ENCODE measurements at regions not wholly inside any gene's neighbourhood (a gene's known extent, or its start where the extent isn't known, plus 50 kb on each side); places are given as distances from the start of the nearest gene placed in this dataset.

DNA sequence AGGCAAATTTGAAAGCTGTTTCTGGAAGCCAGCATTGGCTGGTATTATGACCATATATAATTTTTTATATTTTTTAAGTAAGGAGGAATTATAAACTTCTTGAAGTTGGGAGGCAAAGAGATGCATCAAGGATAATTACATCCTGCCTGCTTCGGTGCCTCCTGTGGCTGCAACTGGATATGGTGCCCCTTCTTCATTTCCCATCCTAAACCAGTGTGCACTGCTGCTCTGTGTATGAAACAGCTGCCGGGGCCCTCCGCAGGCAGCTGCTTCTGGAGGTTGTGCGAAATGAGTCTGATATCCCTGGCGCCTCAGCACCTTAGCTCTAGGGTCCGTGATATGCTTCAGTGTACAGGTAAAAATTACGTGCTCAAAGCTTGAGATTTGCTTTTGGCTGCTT, 304.2 kb downstream of the ENC1 start:
- DNase-seq: no peak

DNA sequence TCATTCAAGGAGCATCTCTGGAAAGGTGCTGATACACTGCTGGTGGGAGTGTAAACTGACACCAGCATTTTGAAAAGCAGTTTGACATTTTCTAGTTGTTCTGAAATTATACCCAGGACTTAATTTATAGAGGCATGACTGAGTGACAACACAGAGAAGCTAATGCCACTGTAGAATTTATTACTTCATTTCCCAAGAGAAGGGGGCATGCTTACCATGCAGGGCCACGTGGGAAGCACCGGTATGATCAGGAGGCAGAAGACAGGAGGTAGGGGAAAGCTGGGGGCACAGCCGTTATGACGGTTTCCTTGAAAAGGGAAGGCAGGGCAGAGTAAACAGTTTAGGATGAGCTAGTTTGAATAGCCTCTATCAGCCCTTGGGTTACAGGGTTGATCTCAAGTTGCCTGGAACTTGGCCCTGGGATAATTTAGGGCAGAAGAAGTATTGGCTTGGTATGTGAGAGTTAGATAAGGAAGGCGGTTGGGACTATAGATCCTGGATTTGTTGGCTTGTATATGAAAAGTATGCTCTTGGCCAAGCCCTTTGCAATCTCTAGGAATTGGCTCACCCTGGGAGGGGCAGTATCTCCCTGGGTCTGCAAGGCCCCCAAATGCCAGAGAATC, 305.7 kb downstream of the ENC1 start:
- DNase-seq: no peak

DNA sequence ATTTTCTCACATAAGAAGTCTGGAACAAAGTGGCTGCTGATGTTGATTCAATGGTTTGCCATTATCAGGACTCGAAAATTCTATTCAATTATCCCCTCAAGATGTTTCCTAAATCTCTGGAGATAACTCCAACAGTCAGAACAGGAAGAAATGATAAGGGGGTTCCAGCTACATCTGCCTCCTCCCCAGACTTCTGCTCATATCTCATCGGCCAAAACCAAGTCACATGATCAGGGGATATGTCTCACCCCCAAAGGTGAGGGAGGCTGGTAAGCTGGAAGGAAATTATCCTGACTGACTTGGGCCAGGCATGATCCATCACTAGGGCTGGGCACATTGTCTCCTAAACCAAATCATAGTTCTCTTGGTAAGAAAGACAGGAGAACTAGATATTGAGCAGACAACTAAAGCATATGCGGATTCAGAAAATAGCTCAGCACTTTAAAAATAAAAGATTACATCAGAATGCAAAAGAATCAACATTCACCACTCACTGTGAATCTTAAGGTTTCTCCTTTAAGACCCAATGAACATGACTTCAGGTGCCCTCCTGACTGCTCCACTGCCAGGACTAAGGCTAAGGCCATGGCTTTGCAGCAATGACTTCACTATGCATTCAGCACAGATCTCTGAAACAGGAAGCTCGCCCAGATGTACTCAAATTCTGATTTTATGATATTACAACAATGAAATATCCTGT, 306.3 kb downstream of the ENC1 start:
- no peak for DNase-seq

DNA sequence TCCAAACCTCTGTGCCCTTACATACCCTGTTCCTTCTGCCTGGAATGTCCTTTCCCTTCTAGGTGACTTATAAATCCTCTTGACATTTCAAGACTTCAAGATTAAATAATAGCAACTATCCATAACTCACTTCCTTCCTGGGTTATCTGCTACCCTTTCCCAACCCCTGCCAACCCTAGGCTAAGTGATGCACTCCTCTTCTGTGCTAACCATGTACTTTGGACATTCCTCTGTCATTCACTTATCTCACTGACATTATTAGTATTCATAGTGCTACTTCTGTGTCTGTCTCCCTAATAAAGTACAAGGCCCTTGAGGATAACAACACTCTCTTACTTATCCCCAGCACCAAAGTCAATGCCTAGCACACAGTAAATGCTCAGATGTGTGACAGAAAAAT, 307.1 kb downstream of the ENC1 start:
- no peak for DNase-seq

DNA sequence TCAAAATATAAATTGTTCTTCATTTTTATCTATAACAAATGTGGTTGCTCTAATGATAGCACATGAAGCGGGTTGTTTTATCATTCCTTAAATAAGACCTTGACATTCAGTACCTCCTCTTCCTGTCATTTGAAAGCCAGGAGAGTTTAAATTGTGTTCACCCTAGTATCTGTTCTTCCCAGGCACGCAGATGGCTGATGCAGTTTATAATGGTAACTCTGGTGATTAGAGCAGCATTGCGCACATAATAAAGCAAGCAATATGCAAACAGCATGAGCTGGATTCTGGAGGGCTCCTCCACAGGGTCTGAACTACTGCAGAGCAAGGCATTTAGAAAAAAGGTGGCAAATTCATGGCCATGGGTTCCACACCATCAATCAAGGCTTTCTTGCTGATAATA, 307.8 kb downstream of the ENC1 start:
- no peak for DNase-seq

DNA sequence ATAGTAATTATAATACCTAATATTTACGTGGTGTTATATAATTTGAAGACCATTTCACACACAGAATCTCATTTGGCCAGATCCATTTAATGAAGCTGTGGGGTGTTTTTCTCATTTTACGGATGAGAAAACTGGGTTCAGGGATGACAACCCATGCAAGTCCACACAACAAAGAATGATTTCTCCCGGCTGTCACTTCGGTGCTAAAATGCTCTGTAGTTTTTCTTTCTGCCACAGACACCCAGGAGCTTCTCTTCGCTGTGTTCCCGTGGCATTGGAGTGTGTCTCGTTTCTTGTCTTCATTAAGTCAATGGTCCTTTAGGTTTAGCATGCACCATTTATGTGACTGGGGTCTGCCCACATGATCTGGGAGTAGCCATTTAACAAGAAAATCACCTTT, 308.5 kb downstream of the ENC1 start:
- DNase-seq: no peak

DNA sequence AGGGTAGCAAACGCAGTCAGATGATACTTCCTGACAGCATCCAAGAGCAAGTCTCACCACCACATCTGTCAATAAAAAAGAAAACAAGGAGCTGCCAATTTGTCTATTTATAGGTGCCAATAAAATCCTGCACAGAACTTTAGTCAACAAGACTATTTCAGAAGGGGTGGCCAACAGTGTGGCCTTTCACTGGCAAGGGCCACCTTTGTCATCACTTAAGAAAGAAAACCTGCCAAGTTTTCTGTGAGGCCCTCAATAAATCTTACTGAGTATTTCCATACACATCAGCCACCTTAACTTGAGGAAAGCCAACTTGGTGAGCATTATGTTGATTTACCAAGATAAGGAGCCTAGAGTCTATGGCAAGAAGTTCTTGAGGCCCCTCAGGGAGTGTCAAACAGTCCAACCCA, 312.3 kb downstream of the ENC1 start:
- no peak for DNase-seq

DNA sequence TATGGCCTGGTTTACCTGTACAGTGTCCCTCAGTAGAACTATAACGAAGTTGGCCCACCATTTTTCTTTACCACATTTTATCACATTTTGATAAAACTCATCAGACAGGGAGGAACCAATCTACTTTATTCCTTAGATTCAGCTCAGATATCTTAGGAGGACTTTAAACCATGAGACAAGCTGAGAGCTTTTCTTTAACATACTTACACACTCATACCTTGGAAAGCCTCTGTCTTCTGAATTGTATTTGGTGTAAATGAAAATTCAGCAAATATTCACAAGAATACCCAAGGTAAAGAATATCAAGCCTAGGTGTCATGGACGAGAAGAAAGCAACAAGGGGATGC, 313.2 kb downstream of the ENC1 start:
- DNase-seq: no peak

DNA sequence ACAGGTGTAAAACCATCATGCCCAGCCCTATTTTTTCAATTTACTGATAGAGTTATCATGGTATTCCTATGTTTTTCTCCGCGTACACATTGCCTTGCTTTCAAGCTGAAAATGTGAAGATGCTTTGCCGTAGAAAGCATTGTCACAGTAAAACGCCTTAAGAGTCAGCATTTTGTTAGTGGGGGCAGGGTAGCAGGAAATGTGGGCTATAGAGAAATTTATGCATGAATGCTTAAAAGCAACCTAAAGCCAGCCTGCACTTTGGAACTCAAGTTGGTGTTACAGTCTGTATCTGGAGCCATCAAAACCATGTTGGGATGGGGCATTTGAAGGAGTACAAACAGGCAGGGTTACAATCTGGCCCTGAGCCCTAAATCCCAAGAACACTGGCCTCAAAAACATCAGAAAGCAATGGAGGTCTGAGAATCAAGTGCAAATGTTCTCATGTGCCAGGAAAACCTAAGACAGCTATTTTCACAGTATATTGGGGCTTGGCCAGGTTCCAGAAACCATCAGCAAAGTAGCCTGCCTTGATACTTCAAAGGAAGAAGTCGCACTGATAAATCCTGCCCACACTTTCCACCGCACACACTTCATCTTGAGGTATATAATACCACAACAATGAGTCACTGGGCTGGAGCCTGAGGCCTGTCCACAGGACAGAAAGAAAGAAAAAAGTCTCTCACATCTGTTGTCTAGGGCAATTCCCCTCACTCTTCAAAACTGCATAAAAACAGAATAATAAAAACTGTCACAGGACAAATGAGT, 313.8 kb downstream of the ENC1 start:
- peak; percentile 98 for DNase-seq

DNA sequence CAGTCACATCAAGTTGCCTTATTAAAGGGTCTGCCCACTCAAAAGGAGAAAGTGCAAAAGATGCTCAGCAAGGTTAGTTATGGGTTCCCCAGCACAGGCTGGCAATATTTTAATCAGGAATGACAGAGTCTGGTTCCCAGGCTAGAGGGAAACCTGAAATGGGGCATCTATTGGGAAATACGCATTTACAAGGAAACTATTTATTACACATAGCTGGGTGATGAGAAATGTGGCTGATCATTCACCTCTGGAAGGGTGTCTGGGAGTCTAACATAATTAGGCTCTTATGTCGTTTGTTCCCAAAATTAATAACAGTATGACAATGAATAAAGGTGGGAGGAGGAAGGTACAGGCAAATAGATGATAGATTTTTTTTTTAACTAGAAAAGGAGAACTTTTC, 314.7 kb downstream of the ENC1 start:
- peak; percentile 34 for DNase-seq

DNA sequence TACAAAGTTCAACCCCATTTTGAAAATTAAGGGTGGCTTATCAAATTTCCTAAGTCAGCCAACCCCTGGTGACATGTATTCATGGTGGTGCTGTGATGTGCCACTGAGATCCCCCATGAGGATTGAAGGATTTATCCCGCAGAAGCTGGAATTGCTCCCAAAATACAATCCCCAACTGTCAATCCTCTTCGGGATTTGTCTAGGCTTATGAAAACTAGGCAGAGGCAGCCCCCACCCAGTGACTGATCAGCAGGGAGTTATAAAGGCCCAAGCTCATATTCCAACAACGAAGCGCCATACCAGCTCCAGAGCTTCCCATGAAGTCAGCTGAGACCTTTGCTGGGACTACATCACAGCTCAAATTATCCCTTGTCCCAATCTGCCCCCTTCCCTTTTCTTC, 316.0 kb downstream of the ENC1 start:
- DNase-seq: no peak

DNA sequence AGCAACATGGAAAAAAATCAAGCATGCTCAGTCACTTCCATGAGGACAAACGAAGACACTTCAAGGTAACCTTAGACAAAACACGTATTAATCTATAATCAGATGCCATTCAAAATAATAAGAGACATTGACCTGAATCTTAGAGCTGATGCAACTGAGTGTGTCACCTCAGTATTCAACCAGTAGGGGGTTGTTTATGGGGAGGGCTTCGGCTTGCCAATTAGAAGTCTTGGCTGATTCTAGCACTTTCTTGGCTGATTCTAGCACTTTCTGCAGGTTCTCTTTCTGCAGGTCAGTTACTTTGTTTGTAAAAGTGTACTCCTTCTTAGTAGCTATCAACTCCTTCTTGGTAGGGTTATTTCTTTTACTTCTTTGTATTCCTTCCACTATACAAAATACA, 317.6 kb downstream of the ENC1 start:
- no peak for DNase-seq

DNA sequence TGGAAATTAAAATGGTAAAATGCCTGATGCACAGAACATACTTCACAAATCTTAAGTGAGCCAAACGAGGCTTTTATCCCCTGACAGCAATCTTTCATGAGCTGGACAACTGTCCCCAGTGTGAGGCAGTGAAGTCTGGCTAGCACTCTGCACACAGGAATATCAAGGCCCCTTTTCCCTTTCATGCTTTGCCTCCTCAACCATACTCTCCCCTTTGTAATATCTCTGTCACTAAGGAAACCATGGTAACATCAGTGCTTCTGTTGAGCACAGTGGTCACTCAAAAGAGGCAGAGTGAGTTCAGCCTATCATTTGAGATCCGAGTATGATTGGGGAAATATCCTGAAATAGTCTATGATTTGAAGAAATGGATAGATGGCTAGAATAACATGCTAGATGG, 318.3 kb downstream of the ENC1 start:
- DNase-seq: no peak

DNA sequence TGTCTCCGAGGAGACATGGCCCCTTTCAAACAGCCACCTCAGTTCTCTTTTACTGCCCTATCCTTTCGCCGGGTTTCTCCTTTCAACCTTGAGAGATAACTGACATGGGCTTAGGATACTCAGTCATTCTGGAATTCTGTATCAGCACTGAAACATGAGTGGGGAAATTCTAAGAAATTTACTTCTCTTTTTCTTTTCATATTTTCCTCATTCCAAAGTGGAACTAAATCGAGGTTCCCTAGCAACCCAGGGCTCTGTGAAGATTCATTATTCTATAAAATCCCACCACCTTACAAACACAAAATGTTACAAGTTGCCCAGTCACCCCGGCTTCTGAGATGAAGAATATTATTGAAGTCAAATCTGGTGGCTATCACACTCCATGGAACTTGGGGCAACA, 319.2 kb downstream of the ENC1 start:
- no peak for DNase-seq

DNA sequence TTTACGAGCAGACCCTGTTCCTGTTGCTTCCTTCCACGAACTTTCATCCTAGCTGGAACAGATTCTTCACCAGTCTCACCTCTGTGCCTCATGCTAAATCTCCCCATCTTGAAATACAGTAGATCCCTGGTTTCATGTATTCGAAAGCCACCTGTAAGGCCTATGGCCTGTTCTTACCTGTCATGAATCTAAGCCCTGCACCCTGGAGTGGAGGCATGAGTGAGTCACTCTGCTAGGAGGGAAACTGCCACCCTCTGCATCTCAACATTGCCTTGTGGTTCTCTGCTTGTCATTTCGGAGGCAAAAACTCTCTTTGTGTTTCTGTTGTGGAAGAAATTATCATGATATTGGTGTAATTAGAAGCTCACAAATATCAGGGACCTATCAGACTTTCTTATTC, 320.0 kb downstream of the ENC1 start:
- DNase-seq: no peak

DNA sequence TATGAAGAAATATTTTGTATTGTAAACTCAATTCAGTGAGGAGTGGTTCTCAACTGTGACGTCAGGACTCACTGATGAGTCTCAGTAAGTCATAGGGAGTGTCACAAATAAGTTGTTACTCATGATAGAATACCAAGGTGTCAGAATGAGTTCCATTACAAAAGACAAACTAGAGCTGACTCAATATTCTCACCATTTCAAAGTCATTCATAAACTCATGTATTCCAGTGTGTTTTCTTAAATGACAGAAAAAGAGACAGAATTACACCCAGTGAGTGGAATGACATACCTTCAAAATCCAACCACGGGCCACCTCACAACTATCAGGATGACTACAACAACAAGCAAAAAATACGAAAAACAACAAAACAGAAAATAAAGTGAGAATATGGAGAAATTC, 321.5 kb downstream of the ENC1 start:
- peak; percentile 40 for DNase-seq

DNA sequence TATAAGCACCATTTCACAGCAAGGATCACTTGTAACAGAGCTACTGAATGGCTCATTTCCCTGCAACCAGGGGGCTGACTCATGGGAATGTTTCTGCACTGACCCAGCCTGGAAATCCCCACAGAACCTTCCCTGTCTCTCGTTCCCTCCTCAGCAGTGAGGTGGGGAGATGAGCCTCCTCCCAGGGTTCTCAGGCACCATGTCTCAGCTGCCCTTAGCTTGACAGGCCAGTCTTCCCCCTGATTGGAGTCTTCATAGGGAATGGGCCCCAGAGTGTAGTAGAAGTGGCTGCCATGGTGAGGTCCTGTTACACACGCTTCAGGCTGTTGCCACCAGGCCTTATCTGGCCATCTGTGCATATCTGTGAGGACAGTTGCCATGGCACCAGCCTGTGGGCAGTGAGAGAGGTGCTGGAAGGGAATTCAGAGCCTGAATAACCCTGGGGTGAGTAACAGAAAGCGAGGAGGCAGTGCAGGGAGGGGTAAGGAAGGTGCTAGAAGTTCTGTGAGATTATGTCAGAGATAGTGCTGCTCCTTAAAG, 324.4 kb downstream of the ENC1 start:
- DNase-seq: peak; percentile 95

DNA sequence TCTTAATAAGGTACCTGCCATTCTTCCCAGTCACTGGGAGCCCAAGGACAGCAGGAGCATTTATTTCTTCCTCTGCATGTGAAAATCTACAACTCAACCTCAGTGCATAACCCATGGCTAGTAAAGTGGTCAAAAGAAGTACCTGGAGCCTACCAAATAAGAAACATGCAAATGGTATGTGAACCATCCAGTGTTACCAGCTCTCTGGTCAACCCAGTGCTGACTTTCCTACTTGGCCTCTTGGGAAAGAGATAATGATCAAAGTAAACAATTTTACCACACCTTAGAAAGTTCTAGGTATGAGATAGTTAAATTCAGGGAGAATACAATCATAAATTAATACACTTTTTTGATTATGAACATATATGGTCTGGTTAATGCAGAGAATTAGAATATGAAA, 325.6 kb downstream of the ENC1 start:
- DNase-seq: no peak

DNA sequence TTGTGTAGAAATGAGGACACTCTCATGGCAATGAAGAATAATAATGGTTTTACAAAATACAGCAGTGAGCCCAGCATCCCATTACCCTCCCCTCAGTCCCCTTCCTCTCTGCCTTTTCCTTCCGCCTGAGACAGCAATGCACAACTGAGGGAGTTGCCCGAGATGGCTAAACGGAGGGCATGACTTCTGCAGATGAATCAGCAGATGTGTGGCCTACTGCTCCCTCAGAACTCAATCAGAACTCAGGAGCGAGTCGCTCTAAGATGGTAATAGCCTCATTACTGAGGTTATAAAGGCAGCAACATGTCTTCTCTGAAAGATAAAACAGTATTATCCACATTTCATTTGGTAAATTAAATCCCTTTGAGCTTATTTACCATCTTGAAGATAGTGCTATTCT, 326.6 kb downstream of the ENC1 start:
- DNase-seq: no peak

DNA sequence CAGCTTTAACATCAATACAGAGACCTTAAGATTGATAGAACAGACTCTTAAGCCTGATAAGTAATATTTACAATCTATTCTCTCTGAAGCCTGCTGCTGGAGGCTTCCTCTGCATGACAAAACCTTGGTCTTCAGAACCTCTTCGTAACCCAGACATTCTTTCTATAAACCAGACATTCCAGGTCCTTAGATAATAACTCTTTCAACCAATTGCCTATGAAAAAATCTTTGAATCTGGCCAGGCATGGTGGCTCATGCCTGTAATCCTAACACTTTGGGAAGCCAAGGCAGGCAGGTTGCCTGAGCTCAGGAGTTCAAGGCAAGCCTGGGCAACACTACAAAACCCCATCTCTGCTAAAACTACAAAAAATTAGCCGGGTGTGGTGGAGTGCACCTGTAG, 327.8 kb downstream of the ENC1 start:
- peak; percentile 40 for DNase-seq

DNA sequence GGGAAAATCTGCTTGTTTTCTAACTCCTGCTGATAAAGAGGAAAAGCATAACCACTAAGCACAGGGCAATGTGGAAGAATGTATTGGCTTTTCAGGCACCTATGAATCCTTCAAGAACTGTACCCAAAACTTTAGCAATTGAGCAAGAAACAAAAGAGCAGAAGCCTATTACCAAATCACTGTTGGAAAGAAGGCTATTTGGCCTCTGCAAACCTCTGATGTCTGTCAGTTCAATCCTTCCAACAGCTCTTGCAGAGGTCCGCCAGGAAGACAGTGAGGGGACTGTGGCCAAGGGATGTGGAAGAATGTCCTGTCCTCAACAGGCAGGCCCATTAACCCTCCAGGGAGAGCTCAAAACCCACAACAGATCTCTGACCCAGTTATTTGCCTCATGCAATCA, 328.6 kb downstream of the ENC1 start:
- DNase-seq: no peak

DNA sequence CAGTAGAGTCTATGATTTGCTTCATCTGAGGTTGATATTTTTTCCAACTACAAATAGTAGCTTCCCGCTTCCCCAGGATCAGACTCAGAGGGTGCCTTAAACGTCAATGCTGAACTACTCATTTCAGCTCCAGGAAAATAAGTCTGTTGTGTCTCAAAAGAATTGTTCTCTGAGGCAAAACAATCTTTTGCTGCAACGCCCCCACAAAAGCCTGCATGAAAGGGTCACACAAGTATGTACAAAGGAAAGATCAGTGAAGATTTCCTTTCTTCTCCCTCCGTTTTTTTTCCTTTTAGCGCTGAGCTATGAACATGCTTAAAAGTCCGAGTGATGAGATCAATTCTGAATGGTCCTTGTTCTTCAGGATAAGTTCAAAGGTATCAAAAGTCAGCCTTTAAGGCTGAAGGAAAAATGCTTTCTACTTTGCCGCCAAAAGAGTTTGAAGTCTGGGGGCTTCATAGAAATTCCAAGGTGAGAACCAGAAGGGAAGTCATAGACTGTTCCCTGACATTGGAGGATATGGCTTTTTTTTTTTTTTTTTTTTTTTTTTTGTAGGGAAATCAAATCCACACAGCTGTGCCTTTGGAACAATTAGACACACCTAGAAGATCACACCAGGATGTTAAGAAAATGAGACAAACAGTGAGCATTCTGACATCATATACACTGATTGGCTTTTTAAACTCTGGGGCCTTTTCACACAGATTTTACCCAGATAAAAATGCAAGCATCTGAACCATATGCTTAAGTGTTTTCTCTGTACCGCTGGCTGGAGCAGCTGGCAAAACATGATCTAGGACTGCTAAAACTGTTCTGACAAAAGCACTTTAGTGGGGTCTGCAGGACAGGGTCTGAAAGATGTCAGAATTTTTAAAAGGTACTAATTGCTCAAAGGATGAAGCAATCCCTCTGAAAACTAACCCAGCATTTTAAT, 329.3 kb downstream of the ENC1 start:
- DNase-seq: no peak

DNA sequence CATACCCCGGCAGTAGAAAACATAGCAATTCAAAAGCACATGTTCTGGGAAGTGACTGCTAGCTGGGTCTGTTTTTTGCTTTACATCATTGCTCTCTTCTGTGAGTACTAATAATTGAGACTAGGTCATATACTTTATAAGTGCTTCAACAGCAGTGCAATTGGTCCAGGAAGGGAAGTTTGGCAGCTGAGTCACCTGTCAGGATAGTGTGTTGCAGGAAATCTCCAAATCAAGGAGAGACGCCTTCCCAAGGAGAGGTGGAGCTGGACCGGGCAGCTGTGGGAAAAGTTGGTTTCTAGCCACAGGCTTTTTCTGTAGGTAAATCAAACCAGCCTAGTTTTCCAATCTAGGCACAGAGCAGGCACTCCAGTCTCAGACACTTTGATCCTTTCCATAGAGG, 330.1 kb downstream of the ENC1 start:
- peak; percentile 63 for DNase-seq

Data from fibroblast of skin of right biceps (primary cell).